GM12864 (cell line): ENCODE measurements at regions not wholly inside any gene's neighbourhood (a gene's known extent, or its start where the extent isn't known, plus 50 kb on each side); places are given as distances from the start of the nearest gene placed in this dataset.

Experiments
- DNase-seq: peaks from one replicate; pipeline ENCODE4 v3.0.0-alpha.2; 2011; ENCODE audit warnings: low read depth
- H3K4me3 ChIP-seq: 2 replicates; pipeline ENCODE4 v1.5.1; 2011; ENCODE audit warnings: mild to moderate bottlenecking, low read depth, low read length, control low read depth
- TF ChIP-seq, protein P1 (sequence below): IDR thresholded peaks from 2 replicates; pipeline ENCODE4 v1.5.1; 2011; ENCODE audit warnings: low read depth, mild to moderate bottlenecking, moderate library complexity, low read length, control low read depth, inconsistent platforms; ENCODE audit errors: missing control alignments

DNA sequence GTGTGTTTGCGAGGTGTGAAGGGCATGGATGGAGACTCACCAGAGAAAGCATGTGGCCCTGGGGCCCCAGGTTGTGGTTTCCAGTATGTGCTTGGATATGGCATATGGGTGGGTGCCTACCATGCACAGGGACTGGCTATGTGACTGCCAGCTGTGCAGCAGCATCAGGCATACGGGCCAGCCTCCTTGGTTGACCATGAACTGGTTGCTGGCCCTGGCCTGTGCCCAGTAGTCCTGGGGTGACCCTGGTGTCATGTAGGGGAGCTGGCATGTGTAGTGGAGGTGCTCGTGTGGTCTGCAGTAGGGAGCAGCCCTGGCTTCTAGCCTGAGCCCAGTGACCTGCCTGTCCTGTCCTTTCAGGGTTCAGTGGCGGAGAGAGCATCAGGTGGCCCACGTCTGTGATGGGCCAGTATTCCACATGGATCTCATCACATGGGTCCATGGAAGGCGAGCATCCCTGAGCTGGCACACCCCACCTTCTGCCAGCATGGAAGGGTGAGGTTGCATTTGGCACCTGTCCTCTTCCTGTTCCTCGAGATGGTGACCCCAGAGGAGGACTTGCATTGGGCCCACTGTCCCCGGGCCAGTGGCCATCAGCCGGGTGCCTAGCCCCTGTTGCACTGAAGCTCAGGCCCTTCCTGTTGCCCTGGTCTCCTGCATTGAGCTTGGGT lies 228.9 kb downstream of the SNRPN start:
- DNase-seq: no peak
- H3K4me3 ChIP-seq: no peak overlapping the region
- TF ChIP-seq, protein P1, sequence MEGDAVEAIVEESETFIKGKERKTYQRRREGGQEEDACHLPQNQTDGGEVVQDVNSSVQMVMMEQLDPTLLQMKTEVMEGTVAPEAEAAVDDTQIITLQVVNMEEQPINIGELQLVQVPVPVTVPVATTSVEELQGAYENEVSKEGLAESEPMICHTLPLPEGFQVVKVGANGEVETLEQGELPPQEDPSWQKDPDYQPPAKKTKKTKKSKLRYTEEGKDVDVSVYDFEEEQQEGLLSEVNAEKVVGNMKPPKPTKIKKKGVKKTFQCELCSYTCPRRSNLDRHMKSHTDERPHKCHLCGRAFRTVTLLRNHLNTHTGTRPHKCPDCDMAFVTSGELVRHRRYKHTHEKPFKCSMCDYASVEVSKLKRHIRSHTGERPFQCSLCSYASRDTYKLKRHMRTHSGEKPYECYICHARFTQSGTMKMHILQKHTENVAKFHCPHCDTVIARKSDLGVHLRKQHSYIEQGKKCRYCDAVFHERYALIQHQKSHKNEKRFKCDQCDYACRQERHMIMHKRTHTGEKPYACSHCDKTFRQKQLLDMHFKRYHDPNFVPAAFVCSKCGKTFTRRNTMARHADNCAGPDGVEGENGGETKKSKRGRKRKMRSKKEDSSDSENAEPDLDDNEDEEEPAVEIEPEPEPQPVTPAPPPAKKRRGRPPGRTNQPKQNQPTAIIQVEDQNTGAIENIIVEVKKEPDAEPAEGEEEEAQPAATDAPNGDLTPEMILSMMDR: no peak

DNA sequence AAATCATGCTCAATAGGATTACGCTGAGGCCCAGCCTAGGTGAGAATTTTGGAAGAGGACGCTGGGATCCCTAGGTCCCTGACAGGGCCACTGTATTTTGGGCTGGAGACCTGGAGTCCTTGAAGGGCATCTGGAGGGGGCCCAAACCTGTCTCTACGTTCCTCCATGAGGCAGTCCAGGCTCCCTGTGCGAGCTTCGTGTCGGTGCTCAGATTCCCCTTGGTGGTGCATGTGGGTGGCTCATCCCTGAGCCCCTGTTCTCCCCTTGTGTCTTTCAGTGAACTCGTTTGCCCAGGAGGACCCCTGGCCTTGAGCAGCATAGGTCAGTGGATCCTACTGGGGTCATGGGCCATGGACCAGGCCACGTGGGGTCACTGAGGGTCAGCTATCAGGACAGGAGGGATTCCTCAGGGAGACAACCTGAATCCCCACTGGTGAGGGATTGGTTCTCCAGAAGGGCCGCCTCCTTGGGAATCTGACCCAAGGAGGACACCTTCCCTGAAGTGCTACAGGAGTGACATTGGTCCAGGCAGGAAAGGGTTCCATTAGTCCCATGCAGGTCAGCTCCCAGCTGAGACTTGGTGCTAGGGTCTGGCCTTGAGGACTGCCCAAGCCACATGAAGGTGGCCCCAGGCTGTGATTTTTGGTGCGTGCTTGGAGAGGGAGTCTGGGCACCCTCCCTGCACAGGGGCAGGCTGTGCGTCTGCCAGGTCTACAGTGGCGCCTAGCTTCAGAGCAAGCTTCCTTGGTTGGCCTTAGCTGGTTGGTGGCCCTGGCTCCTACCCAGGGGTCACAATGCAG lies 229.8 kb downstream of the SNRPN start:
- H3K4me3 ChIP-seq: no peak overlapping the region
- DNase-seq: no peak
- TF ChIP-seq, protein P1: no peak

DNA sequence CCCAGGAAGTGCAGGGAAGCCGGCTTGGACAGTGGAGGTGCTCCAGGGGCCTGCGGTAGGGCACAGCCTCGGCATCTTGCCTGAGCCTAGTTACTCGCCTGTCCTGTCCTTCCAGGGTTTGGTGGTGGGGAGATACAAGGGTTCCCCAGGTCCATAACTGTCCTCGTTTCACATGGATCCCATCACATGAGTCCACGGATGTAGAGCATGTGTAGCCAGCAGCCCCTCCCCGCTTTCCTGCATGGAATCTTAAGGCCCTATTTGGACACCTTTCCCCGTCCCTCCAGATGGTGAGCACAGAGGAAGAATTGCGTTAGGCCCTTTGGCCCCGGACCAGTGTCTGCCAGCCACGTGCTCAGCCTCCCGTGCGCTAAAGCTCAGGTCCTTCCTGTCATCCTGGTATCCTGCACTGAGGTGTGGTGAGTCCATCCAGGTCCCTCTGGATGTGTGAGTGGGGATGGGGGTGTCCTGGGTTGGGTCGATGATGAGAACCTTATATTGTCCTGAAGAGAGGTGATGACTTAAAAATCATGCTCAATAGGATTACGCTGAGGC lies 230.4 kb downstream of the SNRPN start:
- no peak overlapping the region for H3K4me3 ChIP-seq
- TF ChIP-seq, protein P1: no peak
- no peak for DNase-seq

DNA sequence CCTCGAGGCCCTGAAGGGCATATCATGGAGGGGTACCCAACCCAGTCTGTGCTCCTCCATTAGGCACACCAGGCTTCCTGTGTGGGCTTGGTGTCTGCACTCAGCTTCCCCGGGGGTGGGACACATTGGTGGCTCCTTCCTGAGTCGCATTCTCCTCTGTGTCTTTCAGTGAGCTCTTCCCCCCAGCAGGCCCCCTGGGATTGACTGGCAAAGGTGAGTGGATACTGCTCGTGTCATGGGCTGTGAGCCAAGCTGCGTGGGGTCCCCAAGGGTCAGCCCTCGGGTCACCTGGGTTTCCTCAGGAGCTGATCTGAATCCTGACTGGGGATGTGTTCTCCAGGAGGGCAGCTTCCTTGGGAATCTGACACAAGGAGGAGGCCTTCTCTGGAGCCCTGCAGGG lies 231.0 kb downstream of the SNRPN start:
- DNase-seq: no peak
- no peak overlapping the region for H3K4me3 ChIP-seq
- TF ChIP-seq, protein P1: no peak

DNA sequence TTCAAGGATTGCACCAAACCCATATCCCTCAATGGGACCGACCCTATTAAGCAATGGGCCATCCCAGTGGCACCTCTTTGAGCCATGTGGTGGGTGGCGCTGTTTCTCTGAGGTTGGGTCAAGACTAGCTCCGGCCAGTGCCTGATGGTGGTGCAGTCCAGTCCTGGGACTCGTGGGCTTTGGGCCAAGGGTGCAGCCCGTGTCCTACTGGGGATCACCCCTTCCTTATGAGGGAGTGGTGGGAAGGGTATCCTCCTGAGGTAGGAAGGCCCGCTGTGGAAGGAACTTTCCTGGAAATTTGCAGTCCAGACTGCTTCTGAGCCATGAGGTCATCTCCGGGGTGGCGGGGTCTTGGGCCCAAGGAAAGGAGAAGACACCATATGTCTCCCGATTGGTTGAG lies 231.6 kb downstream of the SNRPN start:
- no peak for DNase-seq
- no peak overlapping the region for H3K4me3 ChIP-seq
- TF ChIP-seq, protein P1: no peak

DNA sequence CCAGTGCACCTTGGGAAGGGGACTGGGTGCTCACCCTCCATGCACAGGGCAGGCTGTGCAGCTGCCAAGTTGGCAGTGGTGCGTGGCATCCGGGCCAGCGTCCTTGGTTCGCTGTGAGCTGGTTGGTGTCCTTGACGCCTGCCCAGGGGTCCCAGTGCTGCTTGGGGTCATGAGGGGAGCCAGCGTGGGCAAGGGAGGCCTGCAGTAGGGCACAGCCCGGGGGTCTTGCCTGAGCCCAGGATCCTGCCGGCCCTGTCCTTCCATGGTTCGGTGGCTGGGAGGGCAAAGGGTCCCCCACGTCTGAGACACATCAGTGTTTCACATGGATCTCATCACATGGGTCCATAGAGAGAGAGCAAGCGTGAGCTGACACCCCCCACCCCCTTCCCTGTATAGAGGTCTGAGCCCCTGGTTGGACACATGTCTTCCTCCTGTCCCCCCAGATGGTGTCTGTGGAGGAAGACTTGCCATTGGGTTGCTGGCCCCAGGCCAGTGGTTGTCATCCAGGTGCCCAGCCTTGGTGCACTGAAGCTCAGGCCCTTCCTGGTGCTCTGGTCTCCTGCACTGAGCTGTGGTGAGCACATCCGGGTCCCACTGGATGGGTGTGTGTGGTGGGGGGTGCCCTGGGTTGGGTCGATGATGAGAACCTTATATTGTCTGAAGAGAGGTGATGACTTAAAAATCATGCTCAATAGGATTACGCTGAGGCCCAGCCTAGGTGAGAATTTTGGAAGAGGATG lies 232.3 kb downstream of the SNRPN start:
- H3K4me3 ChIP-seq: no peak overlapping the region
- TF ChIP-seq, protein P1: no peak
- no peak for DNase-seq
